NCI-H460 (cell line): ENCODE measurements at regions not wholly inside any gene's neighbourhood (a gene's known extent, or its start where the extent isn't known, plus 50 kb on each side); places are given as distances from the start of the nearest gene placed in this dataset.

Experiments used
- DNase-seq: peaks from one replicate; pipeline ENCODE4 v3.0.0-alpha.2; 2016; ENCODE audit warnings: low read depth; ENCODE audit errors: extremely low read depth

DNA sequence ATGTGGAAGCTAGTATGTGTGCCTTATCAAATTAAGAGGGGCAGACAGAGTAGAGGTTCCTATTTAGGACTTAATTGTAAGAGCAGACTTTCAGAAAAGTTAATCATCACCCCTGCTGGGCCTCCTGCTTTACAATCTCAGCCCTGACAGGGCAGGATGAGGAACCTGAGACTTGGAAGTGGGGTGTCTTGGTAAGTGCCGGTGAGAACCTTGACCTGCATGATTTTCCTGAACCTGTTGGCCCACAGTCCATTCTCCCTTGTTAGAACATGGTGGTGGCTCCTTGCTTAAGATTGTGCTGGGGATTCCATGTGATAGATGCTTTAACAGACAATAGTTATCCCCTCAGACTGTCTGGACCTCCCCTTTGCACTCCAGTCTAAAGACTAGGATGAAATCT is 141.7 kb upstream of the TMEM72 start:
- no peak for DNase-seq

DNA sequence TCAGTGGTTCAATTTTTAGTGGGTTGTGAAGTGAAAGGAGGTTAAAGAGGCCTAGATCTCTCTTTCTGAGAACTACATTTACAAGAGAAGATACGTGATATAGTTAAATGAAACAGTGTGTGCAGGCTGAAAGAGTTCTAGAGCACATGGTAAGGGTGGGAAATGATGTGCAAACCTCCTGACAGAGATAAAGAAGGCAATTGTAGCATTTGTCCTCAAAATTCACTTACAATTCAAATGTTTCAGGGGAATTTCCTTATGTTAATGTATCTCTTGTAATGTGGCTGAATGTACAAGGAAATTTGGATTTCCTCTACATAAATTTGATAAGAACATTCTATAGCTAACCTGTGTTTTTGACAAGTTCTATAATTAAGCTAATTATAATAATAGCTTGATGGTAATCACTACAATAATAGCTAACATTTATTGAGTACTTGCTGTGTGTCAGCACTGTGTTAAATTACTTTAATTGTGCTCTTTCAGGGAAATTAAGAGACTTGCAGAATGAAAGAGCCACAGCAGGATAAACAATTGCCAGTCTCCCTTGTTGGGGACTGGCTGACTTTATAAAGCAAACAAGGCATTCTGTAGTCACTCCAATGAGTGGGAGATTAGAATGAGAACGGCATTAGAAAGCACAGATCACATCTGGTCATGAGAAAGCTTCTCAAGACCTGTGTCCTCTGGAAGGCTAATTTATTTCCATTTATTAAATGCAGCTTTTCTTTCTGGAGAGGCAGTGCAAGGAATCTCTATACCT is 139.7 kb upstream of the TMEM72 start:
- no peak for DNase-seq

DNA sequence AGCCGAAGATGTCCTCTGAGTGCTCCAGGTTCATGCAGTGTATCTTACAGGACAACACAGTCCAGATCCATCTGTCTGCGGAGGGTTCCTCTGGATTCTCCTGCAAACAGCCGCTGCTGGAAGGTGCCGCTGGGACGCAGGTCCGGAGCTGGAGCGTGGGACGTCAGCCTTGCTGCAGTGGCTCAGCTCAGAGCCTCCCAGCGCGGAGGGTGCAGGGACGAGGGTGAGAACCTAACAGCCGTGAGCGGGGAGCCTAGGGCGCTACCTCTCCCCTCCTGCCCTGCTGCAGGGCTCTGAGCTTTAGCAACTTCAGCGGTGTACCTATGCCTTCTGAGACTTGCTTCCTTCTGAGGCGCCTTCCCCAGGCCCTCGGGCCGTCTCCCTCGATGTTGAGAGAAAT is 137.6 kb upstream of the TMEM72 start:
- DNase-seq, result no peak

DNA sequence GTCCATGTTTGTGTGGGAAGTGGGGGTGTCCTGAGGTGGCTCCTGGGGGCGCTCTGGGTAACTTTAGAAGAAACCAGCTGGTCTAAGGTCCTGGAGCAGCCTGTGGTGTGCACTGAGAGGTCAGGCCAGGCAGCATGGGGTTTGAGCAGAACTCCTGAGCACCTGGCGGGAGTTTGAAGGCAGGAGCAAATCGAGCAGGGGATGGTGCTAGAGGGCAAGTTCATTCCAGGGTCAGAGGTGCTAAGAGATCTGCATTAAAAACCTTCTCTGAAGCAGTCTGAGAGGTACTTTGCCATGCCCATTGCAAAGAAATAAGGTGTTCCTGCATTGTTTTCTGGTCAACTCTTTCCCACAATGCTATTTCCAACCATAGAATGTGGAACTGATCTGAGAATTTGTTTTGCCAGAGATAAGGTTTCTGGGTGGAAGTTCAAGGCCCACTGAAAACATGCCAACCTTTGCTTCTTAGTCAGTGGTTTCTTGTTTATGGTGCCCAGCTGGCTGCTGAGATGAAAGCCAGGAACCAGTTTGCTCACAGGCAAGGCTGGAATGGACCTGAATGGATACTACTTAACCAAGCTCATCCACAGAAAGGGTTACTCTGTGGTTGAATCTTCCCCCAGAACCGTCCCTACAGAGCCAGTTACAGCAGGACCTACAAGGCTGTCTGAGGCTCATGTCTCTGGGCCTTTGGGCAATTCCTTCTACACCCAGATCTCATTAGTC is 136.3 kb upstream of the TMEM72 start:
- DNase-seq, result no peak

DNA sequence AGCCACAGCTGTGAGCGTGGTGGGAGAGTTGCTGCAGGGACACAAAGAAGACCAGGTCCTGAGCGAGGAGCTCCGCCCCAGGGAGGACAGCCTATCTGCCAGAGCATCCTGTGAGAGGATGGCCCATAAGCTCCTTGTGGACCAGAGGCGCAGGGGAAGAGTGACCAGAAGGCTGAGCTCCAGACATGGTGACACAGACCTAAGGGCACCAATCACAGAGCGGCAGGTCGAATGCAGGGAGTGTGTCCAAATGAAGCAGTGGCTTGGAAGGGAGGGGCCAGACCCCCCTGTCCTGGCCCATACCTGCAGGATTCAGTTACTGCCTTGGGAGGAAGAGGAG is 135.8 kb upstream of the TMEM72 start:
- no peak for DNase-seq

DNA sequence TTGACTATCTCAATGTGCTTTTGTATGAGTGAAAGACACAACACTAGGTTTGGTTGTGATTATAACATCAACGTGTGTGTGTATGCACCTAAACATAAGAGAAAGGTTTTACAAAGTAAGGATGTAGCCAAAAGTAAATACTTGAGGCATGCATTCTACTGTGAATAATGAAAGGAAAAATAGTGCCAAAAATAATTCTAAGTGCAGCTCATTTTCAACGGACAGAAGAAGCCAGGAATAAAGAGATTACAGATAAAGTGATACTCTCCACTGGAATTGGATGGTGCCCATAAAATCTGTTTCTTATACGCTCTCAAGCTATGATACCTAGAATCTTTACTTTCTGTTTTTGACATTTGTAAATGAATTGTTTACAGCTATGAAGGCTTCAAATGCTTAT is 135.0 kb upstream of the TMEM72 start:
- no peak for DNase-seq

DNA sequence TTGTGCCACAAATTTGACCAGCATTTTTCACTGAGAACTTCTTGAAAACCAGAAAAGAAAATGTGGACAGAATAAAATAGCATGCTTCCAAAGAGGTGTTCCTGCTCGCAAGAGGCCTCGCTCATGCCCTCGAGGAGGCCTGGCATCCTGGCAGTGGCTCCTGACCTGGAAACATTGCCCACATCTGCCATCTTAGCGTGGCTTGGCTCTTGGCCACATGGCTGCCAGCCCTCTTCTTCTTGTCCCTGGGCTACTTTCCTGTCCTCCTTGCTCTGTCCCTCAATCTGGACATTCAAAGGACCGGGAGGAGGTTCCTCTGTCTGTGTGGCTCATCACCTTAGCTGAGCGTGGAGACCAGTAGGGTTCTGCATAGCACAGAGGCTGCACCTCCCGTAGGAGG is 131.6 kb upstream of the TMEM72 start:
- no peak for DNase-seq

DNA sequence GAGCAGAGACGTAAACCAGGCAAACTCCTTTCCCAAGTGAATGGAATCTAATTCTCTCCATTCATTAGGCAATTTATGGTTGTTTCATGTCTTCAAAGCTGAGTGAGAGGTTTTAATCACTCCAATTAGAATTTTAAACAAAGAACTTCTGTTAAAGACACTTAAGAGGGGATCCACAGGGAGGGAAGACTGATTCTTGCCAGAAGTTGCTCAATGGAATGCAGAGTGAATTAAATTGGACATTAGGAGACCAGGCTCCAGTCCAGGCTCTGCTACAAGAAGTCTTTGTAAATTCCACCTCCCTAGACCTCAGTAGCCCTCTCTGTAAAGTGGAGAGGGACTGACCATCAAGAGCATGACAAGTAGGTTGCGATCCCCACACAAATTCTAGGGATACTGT is 130.7 kb upstream of the TMEM72 start:
- no peak for DNase-seq

DNA sequence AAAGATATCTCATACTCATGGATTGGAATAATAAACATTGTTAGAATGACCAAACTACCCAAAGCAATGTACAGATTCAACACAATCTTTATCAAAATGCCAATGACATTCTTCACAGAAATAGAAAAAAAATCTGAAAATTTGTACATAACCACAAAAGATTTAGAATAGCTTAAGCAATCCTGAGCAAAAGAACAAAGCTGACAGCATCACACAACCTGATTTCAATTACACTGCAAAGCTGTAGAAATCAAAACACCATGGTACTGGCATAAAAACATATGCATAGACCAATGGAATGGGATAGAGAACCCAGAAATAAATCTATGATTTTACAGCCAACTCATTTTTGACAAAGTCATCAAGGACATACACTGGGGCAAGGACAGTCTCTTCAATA is 130.0 kb upstream of the TMEM72 start:
- no peak for DNase-seq

DNA sequence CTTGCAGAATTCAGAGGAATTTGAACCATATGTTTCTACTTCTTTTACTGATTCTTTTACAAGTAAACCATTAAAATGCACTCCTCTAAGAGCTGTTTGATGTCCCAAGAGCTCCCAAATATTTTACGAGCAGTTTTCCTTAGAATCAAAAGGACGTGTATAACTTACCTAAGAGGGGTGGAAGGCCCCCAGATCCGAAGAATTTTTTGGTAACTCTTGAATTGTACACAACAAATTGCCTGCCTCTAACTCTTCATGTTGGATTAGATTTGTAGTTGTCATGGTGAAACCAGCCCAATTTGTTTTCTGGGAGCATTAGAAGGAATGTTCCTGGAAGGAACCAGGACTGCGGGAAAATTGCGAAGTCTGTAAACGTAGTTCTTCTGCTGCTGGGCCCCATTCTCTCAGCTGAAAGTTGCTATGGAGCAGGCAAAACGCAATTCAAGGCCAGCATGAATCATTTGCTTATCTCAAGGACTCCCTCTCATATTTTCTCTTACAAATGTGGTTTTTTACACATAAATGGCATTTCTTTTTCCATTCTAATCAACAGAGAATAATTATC is 124.8 kb upstream of the TMEM72 start:
- DNase-seq, result no peak

DNA sequence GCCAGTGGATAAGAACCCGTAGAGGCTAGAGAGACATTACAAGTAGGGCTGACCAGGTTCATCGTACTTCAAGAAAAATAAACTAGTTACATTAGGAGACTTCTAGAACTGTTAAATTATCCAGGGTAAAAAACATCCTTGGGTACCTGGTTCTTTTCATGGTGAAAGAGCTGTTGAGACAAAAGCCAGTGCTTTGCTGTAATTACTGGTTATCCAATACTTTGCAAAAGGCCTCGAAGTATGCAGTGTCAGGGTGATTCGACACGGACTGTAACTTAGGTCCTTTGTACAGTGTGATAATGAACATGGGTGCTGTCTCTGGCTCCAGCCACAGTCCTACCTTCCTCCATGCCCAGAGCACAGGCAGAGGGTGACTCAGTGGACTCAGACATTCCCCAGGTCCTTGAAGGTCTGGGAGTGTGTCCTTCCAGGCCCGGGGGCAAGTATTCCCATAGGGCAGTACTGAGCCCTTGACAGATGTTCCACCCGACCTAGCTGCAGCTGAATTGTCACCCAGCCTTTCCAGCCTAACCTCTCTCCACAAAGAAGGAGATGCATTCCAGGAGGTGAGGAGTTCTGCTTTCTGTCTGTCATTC is 123.6 kb upstream of the TMEM72 start:
- DNase-seq, result no peak

DNA sequence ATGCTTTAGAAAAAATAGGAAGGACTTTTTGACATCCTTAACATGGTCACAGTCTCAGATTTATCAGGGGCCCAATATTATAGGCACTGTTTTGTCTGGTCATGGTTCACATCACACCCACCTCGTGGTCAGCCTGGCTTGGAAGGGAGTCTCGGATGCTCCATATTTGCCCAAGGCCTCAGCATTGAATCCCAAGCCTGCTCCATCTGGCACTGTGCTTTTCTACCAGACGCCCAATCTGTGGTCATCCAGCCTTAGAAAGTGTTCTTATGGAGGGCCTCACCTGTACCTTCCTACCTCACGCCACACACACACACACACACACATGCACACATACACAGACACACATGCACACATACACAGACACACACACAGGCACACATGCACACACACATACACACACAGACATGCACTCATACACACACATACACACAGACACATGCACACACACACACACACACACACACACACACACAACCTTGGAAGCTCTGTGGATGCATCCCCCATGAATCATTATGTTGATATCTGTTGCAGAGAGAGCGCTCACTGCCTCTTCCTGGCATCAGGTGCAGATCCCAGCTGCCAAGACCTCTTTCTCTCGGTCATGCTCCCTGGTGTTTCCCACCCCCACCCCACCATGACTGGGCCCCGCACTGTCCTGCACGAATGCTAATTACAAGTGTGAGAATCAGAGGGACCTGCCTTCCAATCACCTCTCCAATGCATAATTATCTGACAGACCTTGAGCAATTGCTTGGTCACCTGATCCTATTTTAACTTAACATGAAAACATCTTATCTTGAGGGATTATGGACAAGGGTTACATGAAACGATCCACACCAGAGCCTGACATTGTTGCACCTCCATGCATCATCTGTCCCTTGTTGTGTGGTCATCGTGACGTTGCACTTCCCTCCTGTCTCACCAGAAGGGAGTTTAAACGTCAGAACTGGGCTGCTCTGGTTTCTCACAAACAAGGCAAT is 122.7 kb upstream of the TMEM72 start:
- no peak for DNase-seq

DNA sequence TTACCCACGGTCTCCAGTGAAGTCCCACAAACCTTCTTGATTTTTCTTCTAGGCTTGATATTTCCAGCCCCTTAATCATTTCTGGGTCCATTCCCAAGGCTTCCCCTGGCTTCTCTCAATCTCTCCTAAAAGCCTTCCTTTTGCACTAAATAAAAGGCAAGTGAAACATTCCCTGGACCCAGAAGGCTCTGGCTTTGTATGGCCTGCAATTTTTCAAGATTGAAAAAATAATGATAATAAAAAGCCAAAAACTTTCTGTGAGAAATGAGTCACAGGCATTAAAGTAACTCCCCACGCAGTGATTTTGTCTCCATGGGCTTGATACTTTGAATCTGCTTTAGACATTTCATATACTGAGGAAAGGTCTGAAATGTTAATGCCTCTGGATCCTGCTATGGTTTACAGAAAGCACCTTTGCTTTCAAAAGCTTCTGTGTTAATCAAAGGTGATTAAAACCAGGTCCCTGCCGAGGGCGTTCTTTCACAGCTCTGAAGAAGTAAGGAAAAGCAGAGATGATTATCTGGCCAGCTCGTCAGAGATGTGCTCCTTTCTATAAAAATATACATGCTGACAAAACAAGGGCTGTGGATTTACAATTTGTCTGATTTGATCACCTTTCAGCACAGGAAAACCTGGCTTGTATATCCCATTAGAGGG is 118.9 kb upstream of the TMEM72 start:
- no peak for DNase-seq

DNA sequence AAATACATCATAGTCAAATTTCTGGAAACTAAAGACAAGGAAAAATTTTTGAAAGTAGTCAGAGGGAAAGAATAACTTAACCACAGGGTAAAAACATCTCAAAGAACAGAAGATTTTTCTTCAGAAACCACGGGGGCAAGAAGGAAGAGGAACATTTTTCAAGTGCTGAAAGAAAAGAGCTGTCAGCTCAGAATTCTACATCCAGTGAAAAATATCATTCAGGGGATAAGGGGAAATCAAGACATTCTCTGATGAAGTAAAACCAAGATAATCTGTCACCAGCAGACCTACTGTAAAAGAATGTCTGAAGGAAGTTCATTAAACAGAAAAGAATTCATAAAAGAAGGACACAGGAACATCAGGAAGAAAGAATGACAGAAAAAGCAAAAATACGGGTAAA is 111.2 kb upstream of the TMEM72 start:
- DNase-seq, result no peak

DNA sequence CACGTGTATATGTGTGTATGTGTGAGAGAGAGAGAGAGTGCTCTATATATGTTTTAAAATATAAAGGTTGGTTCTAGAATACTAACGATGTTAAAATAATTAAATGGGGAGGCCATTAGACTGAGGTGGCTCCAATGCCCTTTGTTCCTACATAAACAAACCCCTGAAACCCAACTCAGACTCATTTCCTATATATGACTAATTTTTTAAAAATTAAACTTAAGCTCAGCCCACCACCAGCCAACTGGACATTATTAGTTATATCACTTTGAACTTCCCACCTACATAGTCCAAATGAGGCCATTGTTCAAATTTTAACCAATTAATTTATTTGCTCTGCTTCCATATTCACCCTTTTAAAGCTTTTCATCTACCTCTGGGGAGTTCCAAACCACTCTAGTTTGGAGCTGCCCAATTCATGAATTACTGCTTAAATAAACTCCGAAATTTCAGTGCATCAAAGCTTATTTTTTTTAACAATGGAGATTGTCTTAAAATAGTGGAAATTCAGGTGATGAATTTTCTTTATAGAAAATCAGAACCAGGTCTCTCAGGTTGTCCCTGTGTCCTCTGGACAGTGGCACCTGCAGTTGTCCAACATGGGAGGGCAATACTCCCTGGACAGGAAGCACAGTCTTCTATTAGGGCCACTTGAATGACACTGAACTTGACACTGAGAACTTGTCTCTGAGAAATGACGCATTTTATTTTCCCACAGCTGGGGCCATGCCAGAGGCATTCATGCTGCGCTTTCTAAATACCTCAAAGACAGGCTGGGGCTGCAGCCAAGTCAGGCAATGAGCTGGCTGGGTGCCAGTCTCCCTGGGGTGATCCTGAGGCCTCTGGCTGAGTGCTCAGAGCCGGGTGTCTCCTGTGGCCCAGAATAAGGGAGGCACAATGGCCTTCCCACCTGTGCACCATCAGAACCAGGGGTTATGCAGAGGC is 109.5 kb upstream of the TMEM72 start:
- no peak for DNase-seq

DNA sequence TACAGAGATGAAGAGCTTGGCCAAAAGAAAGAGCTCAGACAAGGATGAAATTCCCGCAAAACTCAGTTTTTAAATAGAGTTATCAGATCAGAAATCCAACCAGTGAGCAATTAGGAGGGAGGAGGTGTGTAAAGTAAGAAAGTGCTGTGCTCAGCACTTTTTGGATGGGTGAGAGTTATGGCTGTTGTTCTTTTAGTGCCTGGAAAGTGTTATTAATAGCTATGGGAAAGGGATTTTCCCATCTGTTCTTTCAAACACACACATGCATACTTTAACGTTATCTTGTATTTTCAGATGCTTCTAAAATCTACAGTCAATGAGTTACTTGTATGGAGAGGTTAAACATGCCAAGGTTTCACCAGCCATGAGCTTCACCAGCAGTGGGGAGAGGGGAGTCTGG is 107.3 kb upstream of the TMEM72 start:
- no peak for DNase-seq

DNA sequence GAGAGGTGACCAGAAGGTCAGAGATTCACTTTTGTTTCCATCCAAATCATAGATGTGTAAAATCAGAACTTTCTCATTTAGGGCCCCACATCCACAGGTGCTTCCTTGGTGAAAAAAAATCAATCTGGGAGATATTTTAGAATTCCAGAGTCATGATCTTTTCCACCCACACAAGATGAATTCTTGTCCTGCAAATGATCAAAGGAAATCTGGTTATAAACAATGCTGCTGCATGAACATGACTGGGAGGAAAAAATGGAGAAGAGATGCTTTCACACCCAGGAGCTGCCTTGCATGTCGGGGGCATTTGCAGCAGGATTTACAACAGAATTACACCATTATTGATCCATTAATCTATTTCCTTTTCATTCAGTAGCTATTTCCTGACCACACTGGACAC is 106.5 kb upstream of the TMEM72 start:
- no peak for DNase-seq

DNA sequence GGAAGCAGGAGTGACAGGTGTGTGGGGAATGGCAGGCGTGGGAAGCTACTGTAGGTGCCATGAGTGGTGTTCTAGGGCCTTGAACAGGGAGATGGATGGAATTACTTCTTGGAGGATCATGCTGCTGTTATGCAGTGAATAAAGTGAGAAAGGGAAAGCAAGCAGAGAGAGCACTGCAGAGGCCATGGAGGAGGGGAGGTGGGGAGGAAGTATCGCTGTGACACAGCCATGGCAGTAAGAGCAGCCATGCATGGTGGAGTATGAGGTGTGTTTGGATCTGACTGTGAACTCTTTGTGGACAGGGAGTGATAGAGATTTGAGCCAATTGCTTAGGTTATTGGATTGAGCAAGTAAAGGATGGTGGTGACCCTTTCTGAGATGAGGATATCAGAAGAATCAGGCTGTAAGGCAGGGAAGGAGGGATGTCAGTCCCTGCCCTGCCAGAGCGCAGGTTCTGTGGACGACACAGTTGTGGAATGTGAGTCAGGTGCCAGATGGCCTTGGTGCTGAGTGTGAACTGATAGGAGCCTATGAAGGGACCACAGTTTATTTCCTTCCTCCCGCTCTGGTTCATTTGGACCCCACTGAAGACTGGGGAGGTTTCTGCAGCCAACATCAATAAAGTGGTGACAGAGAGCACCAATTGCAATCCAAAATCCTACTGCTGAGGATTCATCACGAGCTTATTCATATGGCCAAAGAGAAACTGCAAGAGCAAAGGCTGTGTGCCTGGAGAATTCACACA is 105.5 kb upstream of the TMEM72 start:
- DNase-seq, result no peak
